ENCODE measurements at regions not wholly inside any gene's neighbourhood (a gene's known extent, or its start where the extent isn't known, plus 50 kb on each side); places are given as distances from the start of the nearest gene placed in this dataset.

DNA sequence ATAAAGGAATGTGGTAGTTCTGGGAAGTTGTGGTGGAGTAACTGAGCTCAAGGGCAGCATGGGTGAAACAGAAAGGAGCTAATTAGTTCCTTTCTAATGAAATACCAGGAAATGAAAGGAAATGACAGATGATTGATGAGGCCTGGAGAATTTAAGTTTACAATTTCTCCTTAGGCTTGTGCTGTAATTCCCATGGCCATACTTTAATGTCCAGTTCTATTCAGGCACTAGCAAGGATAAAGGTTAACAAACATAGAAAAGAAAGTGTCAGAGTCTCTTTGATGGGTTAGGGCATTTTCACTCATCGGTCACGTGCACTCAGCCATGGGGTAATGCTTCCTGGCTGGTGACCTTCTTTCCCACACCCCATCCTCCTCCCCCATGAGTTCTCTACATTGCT lies 70.3 kb downstream of the CTSL start:
- FAIRE-seq (no peak), DNase-seq (ENCODE audit: low read depth, low spot score) (no peak)
- dilution Hi-C loops (cut with MboI; ENCODE audit: extremely low pct_ligation_motif_present, low sequenced_read_pairs), result no loop called here
- Histone ChIP-seq H3K36me3 (ENCODE audit: control insufficient read depth in 2 of 2, extremely low read depth in 1 of 2, insufficient read depth in 2 of 2, low read length in 2 of 2) (no peaks in the 10 kb centered on the region), H3K79me2 (ENCODE audit: control insufficient read depth, insufficient read depth, low read length) (no peaks in the 10 kb centered on the region), H3K4me2 (ENCODE audit: control insufficient read depth, extremely low read depth, insufficient read depth, low read depth, low read length) (no peak overlapping the region), H3K9me3 (ENCODE audit: control insufficient read depth, low read depth, low read length) (no peaks in the 10 kb centered on the region), H3K27ac (ENCODE audit: control insufficient read depth, insufficient read depth, low read length) (no peak overlapping the region), H2AFZ (ENCODE audit: control insufficient read depth, low read length) (no peak overlapping the region), H3K9me1 (ENCODE audit: control insufficient read depth, extremely low read depth, insufficient read depth, low read length) (no peaks in the 10 kb centered on the region), H3K4me1 (ENCODE audit: control insufficient read depth, extremely low read depth, insufficient read depth, low read length) (no peaks in the 10 kb centered on the region), H3K27me3 (ENCODE audit: control insufficient read depth, extremely low read depth, insufficient read depth, low read length) (no peaks in the 10 kb centered on the region), H3K4me3 (ENCODE audit: control insufficient read depth in 2 of 3, extremely low read depth in 1 of 3, insufficient read depth in 2 of 3, low read depth in 1 of 3, low read length in 3 of 3) (no peak overlapping the region), H4K20me1 (ENCODE audit: control insufficient read depth, extremely low read depth, insufficient read depth, low read length) (no peaks in the 10 kb centered on the region), H3K9ac (ENCODE audit: control insufficient read depth, extremely low read depth, insufficient read depth, low read length) (no peak overlapping the region)
- TF ChIP-seq, protein P1, sequence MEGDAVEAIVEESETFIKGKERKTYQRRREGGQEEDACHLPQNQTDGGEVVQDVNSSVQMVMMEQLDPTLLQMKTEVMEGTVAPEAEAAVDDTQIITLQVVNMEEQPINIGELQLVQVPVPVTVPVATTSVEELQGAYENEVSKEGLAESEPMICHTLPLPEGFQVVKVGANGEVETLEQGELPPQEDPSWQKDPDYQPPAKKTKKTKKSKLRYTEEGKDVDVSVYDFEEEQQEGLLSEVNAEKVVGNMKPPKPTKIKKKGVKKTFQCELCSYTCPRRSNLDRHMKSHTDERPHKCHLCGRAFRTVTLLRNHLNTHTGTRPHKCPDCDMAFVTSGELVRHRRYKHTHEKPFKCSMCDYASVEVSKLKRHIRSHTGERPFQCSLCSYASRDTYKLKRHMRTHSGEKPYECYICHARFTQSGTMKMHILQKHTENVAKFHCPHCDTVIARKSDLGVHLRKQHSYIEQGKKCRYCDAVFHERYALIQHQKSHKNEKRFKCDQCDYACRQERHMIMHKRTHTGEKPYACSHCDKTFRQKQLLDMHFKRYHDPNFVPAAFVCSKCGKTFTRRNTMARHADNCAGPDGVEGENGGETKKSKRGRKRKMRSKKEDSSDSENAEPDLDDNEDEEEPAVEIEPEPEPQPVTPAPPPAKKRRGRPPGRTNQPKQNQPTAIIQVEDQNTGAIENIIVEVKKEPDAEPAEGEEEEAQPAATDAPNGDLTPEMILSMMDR (optimal IDR thresholded peaks at IDR 0.05 in 1 of 3, IDR thresholded peaks at IDR 0.05 in 1 of 3, conservative IDR thresholded peaks at IDR 0.05 in 1 of 3; ENCODE audit: extremely low read depth in 1 of 3, insufficient read depth in 2 of 3, low read length in 3 of 3), result no peak

DNA sequence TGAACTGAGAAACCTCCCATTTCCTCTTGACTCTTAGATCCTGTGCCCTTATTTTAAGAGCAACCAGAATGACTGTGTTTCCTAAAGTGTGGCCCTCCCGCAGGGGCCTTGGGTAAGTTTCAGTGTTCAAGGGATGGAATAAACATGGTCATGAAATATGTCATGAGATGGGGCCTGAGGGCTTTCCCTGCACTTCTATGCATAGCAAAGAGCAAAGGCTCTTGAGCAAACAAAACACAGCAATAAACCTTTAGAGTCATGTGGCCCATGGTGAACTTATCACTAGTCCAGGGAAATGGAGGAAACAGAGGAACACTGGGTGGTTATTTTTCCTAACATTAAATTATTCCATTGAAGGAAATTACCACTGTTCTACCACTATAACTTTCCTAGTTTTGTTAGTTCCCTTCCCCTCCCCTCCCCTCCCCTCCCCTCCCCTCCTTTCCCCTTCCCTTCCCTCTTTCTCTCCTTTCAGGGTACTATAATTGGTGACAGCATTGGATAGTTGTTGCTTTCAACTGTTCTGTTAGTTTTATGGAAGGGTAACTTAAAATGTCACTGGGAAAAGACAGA lies 72.4 kb downstream of the CTSL start:
- no peak overlapping the region for H2AFZ ChIP-seq (ENCODE audit: control insufficient read depth, low read length)
- no peaks in the 10 kb centered on the region for H4K20me1 ChIP-seq (ENCODE audit: control insufficient read depth, extremely low read depth, insufficient read depth, low read length)
- H3K4me3 ChIP-seq (ENCODE audit: control insufficient read depth in 2 of 3, extremely low read depth in 1 of 3, insufficient read depth in 2 of 3, low read depth in 1 of 3, low read length in 3 of 3), result no peak overlapping the region
- no peak for FAIRE-seq
- H3K27ac ChIP-seq (ENCODE audit: control insufficient read depth, insufficient read depth, low read length), result no peak overlapping the region
- dilution Hi-C loops (cut with MboI; ENCODE audit: extremely low pct_ligation_motif_present, low sequenced_read_pairs), result no loop called here
- no peaks in the 10 kb centered on the region for H3K79me2 ChIP-seq (ENCODE audit: control insufficient read depth, insufficient read depth, low read length)
- H3K4me1 ChIP-seq (ENCODE audit: control insufficient read depth, extremely low read depth, insufficient read depth, low read length), result no peaks in the 10 kb centered on the region
- TF ChIP-seq, protein P1 (optimal IDR thresholded peaks at IDR 0.05 in 1 of 3, IDR thresholded peaks at IDR 0.05 in 1 of 3, conservative IDR thresholded peaks at IDR 0.05 in 1 of 3; ENCODE audit: extremely low read depth in 1 of 3, insufficient read depth in 2 of 3, low read length in 3 of 3), result no peak
- TF ChIP-seq EZH2 (IDR thresholded peaks at IDR 0.05; ENCODE audit: low read length), result no peak
- H3K36me3 ChIP-seq (ENCODE audit: control insufficient read depth in 2 of 2, extremely low read depth in 1 of 2, insufficient read depth in 2 of 2, low read length in 2 of 2), result no peaks in the 10 kb centered on the region
- DNase-seq (ENCODE audit: low read depth, low spot score), result no peak
- no peaks in the 10 kb centered on the region for H3K9me3 ChIP-seq (ENCODE audit: control insufficient read depth, low read depth, low read length)
- no peak overlapping the region for H3K9ac ChIP-seq (ENCODE audit: control insufficient read depth, extremely low read depth, insufficient read depth, low read length)
- peaks cover 7% of the 10 kb centered on the region for H3K27me3 ChIP-seq (ENCODE audit: control insufficient read depth, extremely low read depth, insufficient read depth, low read length)
- H3K4me2 ChIP-seq (ENCODE audit: control insufficient read depth, extremely low read depth, insufficient read depth, low read depth, low read length), result no peak overlapping the region
- H3K9me1 ChIP-seq (ENCODE audit: control insufficient read depth, extremely low read depth, insufficient read depth, low read length), result no peaks in the 10 kb centered on the region
